GM19463 (cell line): ENCODE measurements at regions not wholly inside any gene's neighbourhood (a gene's known extent, or its start where the extent isn't known, plus 50 kb on each side); places are given as distances from the start of the nearest gene placed in this dataset.
"Not testable (repeated sequence)": the region's sequence is repeated elsewhere in the genome, so short reads cannot be mapped to it uniquely, and the experiment has no call there.

Source experiments
- ATAC-seq: cut with Tn5 transposase; IDR thresholded peaks from one replicate; pipeline ENCODE4 v1.9.1; 2021; ENCODE audit warnings: mild to moderate bottlenecking, moderate library complexity; ENCODE audit not compliant: unreplicated experiment

GRCh38 chr13:75985132-75985531 lies 349.0 kb downstream of the LMO7 start:
- no peak for ATAC-seq

DNA sequence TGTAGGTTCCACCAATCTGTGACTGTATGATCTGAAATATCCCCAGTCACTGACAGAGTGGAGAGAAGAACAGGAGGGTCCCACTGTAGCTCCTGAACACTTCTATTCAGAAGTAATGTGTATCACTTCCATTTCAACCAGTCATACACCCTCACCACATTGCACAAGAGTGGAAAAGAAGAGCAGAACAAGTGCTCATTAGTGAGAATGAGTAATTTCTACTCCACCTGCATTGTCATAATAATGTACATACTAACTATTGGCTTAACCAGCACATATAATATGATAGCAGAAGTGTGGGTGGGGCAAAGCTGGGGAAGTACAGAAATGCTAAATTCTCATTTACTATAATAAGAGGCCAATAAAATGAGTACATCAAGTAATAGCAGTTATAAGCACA lies 342.7 kb downstream of the LMO7 start:
- ATAC-seq, result no peak

DNA sequence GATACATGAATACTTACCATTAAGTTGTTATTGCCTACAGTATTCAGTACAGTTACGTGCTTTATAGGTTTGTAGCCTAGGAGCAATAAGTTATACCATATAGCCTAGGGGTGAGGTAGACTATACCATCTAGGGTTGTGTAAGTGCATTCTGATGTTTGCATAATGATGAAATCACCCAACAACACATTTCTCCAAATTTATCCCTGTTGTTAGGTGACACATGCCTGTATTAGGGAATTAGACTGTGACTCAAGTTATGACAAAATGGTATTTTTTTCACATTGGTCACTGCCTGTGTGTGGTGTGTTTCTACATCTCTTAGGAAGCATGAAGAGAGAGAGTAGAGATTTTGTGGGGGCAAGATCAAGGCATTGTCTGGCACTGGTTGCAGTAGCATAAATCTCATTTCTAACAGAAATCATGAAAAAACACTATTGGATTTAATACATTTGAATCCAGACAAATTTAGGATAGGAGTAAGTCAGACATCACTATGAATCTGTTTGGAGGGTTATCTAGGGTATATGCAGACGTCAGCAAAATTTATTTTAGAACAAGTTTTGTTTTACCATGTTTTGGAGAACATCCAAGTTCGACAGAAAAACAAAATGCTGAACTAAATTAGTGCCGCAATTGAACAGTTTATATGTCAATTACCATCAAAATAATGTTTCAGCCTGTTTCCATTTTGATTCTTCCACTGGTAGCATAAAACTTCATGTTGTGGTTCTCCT lies 332.1 kb downstream of the LMO7 start:
- no peak for ATAC-seq

DNA sequence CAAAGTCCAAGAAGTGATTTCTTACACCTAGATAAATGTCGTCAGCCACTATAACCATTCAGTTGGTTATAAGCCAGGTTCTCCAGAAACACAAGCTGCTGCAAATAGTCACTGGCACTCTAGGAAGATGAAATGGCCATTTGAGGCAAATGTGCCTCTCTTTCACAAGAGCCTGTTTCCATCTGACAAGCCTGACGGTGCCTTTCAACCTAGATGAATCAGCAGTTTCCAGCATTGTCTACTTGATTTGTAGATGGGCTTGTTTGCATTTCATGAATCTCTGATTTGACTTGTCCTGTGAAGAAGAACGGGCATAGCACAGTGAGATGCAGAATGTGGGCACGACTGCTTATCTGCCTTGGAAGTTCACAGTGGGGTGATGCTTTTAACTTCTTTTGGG lies 327.2 kb downstream of the LMO7 start:
- ATAC-seq, result no peak

DNA sequence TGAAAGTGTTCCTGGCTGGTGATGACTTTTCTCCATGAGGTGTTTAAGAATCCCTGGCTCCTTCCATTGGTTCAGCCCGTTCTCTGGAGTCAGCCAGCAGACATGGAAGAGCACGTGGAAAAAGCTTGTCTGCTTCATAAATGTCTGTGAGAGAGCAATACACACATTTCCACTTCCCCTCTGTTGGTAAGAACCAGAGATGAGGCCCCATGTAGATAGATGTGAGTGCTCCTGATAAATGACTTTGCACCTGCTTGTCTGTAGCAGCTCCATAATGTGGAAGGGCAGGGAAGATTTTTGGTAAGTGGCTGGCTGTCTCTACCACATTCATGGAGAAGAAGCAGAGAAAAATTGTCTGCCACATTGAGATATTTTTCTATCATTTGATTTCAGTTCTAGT lies 325.8 kb downstream of the LMO7 start:
- no peak for ATAC-seq

DNA sequence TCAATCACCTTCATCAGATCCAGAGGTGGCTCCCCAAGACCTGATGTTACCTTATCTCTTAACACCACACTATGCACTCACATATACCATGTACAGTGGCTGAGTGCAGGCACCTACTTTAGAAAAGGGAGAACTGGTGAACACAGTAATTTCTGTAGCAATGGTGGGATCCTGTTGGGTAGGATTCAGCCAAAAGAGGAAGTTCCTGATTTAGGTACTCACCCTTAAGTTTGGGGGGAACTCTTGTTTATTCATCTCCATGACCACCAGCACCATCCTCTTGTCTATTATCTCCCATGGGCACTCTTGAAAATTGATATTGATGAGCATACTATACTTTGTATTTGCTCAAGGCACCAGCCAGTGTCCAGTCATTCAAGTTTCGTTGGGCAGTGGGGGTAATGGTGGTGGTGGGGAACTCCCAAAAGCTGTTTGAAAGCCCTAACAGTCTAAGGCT lies 324.4 kb downstream of the LMO7 start:
- ATAC-seq, result peak; percentile 93

DNA sequence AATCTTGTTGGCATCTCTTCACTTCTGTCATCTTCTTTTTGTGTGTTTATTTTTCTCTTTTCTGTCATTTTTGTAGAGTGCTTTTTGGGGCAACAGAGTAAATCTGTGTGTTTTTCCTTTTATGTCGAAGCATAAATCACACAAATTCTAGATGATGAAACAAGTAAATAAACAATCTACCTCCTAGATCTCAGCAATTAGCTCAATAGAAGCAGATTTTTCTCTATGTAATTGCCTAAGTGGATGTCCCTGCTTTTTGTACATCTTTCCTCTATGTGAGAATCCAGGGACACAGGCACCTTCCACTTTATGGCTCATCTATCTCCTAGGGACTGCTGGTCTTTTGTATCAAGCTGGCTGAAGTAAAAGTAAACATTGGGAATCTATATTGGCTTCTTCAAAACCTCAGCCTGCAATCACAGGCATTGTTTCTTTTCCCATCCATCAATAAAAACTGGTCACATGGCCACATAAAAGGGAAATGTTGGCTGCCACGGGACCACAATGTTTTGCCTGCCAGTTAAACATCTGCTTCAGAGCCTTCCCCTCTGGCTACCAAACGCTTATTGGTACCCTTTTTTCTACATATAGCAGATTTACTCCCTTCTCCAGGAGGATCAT lies 323.8 kb downstream of the LMO7 start:
- ATAC-seq, result peak; percentile 6

GRCh38 chr13:75953589-75953988 lies 317.5 kb downstream of the LMO7 start:
- not testable (repeated sequence) for ATAC-seq

GRCh38 chr13:75947448-75947847 lies 311.3 kb downstream of the LMO7 start:
- no peak for ATAC-seq

DNA sequence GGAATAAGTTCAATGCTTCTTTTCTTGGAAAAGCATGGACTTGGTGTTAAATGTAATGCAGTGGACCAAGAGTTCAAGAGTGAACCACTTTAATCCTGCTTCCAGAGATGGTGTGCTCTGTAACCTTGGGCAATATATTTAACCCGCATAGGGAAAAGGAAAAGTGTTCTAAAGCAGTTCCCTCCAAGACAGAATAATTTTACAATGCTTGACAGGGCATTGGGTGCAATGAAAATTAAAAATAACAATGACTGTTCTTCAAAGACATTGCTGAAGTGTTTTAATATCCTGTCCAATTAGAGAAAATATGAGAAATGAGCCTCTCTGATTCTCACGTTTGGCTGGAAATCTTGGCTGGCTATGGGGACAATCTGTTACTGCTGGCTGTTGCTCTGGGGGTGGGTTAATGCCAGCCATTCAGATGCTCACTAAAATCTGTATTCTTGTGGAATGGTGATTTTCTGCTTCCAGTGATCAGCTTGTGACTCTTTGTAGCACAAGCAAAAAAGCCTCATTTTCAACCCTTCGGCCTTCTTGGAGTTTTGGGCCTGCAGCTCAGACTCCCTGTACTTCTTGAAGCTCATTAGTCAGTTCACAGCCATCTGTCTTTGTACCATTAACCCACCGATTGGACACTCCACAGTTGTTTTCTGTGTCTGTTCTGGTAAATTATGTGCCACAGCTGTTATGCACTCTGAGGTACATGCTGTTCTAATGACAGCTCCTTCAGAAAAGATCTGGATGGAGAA lies 310.6 kb downstream of the LMO7 start:
- ATAC-seq, result no peak

- ATAC-seq, result no peak
Observed at GRCh38 chr13:75945841-75946482, 309.8 kb downstream of the LMO7 start.

GRCh38 chr13:75938811-75939560 lies 302.9 kb downstream of the LMO7 start:
- ATAC-seq, result no peak

DNA sequence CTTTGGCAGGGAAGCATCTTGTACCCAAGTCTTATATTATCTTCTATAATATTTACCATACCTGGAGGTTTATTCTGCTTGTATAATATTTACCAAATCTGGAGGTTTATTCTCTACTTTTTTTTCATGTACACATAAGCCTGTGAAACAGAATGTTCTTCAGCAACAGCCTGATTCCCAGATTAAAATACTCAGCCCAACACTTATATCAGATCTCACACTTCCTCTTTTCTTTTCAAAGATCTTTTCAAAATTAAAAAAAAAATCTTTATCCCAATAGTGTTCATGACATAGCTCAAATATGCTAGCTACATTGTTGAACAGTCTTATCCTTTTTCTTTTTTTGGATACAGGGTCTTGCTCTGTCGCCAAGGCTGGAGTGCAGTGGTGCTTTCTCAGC lies 300.7 kb downstream of the LMO7 start:
- ATAC-seq, result no peak

DNA sequence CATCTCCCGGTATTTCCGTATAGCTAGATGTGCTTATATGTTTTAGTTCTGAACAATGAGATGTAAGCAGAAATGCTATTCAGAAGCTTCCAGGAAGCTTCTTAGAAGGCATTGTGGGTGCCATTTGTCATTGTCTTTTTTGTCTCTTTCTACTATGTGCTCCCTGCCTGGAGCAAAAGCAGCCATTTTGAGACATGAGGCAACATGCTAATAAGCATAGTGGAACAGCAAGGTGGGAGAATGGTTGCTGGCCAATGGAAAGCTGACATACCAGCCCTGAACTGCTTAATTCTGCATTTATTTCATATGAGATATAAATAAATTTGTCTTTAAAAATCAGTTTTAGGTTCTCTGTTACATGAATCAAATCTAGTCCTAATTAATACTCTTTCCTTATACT lies 299.7 kb downstream of the LMO7 start:
- ATAC-seq, result no peak

GRCh38 chr13:75934889-75935288 lies 298.8 kb downstream of the LMO7 start:
- no peak for ATAC-seq

GRCh38 chr13:75932636-75933035 lies 296.5 kb downstream of the LMO7 start:
- ATAC-seq, result no peak

DNA sequence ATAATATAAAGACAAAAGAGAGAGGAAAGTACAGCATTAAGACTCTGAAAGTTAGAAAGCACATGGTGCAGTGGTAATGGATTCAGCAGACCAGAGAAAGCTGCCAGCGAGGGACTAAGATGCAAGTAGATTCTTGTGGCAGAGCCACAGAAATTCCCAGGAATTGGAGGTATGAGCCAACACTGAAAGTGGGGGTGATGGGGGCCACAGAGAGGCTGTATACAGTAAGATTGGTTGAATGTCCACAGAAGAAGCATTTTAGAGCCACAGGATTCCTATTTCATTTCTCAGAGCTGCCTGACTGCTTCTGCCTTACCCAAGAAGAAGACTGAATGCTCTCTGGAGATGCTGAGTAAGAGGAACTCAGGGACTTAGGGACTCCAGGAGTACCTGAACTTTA lies 295.0 kb downstream of the LMO7 start:
- ATAC-seq, result no peak

- no peak for ATAC-seq
Observed at GRCh38 chr13:75929076-75929475, 292.9 kb downstream of the LMO7 start.

DNA sequence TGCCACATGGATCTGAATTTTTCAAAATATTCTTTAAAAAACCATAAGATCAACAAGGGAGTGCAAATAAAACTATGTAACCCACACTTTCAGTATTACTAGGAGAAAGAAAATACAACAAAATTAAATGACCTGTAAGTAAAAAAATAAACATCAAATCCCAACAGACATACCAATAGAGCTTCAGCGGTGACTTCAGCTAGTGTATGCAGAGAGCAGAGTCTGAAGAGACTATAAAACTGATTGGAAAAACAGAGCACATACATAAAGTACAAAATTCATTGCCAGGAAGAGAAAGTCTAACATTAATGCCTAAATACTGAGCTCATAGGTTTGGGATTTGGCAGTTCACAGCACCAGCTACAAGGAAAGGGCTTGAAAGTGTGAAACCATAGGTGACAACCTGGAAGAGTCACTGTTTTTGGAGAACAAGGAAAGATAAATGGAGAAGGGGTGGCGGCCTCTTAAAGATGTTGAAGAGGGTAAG lies 291.1 kb downstream of the LMO7 start:
- ATAC-seq, result no peak

DNA sequence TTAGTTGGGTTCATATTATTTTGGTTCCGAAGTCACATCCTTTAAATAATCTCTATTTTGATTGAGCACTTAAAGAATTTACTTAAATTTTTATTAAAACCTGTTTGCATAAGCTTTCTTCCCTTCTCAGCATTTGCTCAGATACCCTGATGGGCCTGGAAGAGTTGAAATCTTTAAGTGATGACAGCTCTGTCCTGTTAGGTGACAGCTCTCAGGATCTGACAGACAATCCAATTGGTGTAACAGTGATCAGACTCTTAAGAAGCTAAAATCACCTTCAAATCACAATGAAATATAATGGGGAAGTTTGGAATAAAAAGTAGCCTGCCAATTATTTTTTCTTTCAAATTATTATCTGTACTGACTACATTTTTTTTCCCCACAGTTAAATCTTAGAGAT lies 284.4 kb downstream of the LMO7 start:
- ATAC-seq, result no peak
